ENCODE measurements at regions not wholly inside any gene's neighbourhood (a gene's known extent, or its start where the extent isn't known, plus 50 kb on each side); places are given as distances from the start of the nearest gene placed in this dataset.

GRCh38 chr4:138317175-138317748 is 75.1 kb upstream of the SLC7A11 start:
- DNase-seq (ENCODE audit: low read depth): no peak

GRCh38 chr4:138312536-138312911 is 70.4 kb upstream of the SLC7A11 start:
- DNase-seq (ENCODE audit: low read depth): no peak

GRCh38 chr4:138311771-138312535 is 69.8 kb upstream of the SLC7A11 start:
- no peak for DNase-seq (ENCODE audit: low read depth)

GRCh38 chr4:138310991-138311390 is 68.8 kb upstream of the SLC7A11 start:
- DNase-seq (ENCODE audit: low read depth): no peak

GRCh38 chr4:138310498-138310897 is 68.3 kb upstream of the SLC7A11 start:
- no peak for DNase-seq (ENCODE audit: low read depth)

- no peak for DNase-seq (ENCODE audit: low read depth)
Observed at GRCh38 chr4:138308356-138308755, 66.2 kb upstream of the SLC7A11 start.

- no peak for DNase-seq (ENCODE audit: low read depth)
Observed at GRCh38 chr4:138307319-138307718, 65.2 kb upstream of the SLC7A11 start.

GRCh38 chr4:138305050-138305449 is 62.9 kb upstream of the SLC7A11 start:
- DNase-seq (ENCODE audit: low read depth): no peak

GRCh38 chr4:138301536-138301935 is 59.4 kb upstream of the SLC7A11 start:
- no peak for DNase-seq (ENCODE audit: low read depth)

GRCh38 chr4:138300616-138301015 is 58.5 kb upstream of the SLC7A11 start:
- no peak for DNase-seq (ENCODE audit: low read depth)

- no peak for DNase-seq (ENCODE audit: low read depth)
Observed at GRCh38 chr4:138299881-138300280, 57.7 kb upstream of the SLC7A11 start.

- DNase-seq (ENCODE audit: low read depth): no peak
Observed at GRCh38 chr4:138298866-138299265, 56.7 kb upstream of the SLC7A11 start.

- DNase-seq (ENCODE audit: low read depth): no peak
Observed at GRCh38 chr4:138298431-138298830, 56.3 kb upstream of the SLC7A11 start.

GRCh38 chr4:138297743-138298405 is 55.7 kb upstream of the SLC7A11 start:
- no peak for DNase-seq (ENCODE audit: low read depth)

GRCh38 chr4:138292321-138292720 is 50.2 kb upstream of the SLC7A11 start:
- no peak for DNase-seq (ENCODE audit: low read depth)
